ENCODE measurements at regions not wholly inside any gene's neighbourhood (a gene's known extent, or its start where the extent isn't known, plus 50 kb on each side); places are given as distances from the start of the nearest gene placed in this dataset.

GRCh38 chr10:14394179-14394578 lies 63.5 kb upstream of the FRMD4A start:
- no peak overlapping the region for H3K4me3 Mint-ChIP-seq
- H3K4me1 Mint-ChIP-seq = no peaks in the 10 kb centered on the region
- ATAC-seq (ENCODE audit: low read depth) (no peak), DNase-seq (ENCODE audit: low spot score in 2 of 2) (no peak)
- H3K9me3 Mint-ChIP-seq = peaks cover 1% of the 10 kb centered on the region
- no peaks in the 10 kb centered on the region for H3K36me3 Mint-ChIP-seq
- H3K27ac Mint-ChIP-seq = no peak overlapping the region
- H3K27me3 Mint-ChIP-seq = peaks cover 5% of the 10 kb centered on the region

DNA sequence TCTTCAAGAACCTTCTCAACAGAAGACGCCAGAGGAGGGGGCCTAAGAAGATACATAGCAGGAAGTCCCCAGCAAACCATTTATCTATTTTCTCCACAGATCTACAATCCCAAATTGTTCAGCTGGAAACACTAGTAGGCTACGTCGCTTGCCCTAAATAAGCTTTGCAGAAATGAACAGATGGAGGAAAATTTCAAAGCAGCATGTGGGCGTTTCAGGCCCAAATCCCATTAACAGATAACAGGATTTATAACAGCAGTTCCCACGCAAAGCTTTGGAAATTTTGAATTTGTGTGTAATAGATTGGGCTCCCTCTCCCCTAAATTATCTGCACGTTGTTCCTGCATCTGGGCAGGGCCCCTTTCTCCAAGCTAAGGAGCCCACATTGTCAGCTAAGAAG lies 60.6 kb upstream of the FRMD4A start:
- no peak for ATAC-seq (ENCODE audit: low read depth)
- H3K36me3 Mint-ChIP-seq = no peaks in the 10 kb centered on the region

DNA sequence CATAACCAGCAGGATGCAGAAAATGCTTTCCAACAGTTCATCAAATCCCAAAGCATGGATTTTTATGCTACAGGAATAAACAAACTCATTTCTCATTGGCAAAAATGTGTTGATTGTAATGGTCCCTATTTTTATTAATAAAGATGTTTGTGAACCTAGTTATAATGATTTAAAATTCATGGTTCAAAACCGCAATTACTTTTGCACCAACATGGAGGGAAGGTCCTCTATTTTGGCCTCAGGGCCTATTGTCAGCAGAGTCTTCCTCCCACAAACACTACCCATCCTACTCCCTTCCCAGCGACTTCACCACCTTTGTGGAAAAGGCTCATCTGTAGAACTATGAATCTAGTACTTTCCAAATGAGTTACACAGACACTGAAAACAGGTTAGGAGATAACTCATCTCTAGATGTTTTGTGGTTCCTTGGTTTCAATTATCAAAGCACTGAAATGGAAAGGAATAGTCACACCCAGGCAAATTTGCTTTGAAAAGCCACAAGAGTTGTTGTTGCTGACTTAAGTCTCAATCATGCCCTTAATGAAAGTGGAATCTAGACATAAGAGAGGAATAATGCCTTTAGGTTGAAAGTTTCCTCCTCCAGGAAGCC lies 59.4 kb upstream of the FRMD4A start:
- peaks cover 1% of the 10 kb centered on the region for H3K9me3 Mint-ChIP-seq
- H3K4me1 Mint-ChIP-seq = peaks cover 1% of the 10 kb centered on the region
- DNase-seq (ENCODE audit: low spot score in 2 of 2) = no peak
- H3K36me3 Mint-ChIP-seq = no peaks in the 10 kb centered on the region
- ATAC-seq (ENCODE audit: low read depth) = no peak
- H3K27ac Mint-ChIP-seq = no peak overlapping the region
- peaks cover 5% of the 10 kb centered on the region for H3K27me3 Mint-ChIP-seq
- H3K4me3 Mint-ChIP-seq = no peak overlapping the region

More for the DNA sequence above, 60.6 kb upstream of the FRMD4A start:
- Mint-ChIP-seq H3K4me1 (no peaks in the 10 kb centered on the region), H3K27ac (no peak overlapping the region), H3K27me3 (peaks cover 5% of the 10 kb centered on the region), H3K9me3 (peaks cover 1% of the 10 kb centered on the region), H3K4me3 (no peak overlapping the region)
- no peak for DNase-seq (ENCODE audit: low spot score in 2 of 2)

GRCh38 chr10:14385596-14386593 lies 55.2 kb upstream of the FRMD4A start:
- no peak overlapping the region for H3K27ac Mint-ChIP-seq
- no peak for DNase-seq (ENCODE audit: low spot score in 2 of 2)
- H3K9me3 Mint-ChIP-seq = no peaks in the 10 kb centered on the region
- H3K36me3 Mint-ChIP-seq = no peaks in the 10 kb centered on the region
- H3K4me3 Mint-ChIP-seq = no peak overlapping the region
- peaks cover 18% of the 10 kb centered on the region for H3K4me1 Mint-ChIP-seq
- no peak for ATAC-seq (ENCODE audit: low read depth)
- peaks cover 15% of the 10 kb centered on the region for H3K27me3 Mint-ChIP-seq

GRCh38 chr10:14384915-14385314 lies 54.2 kb upstream of the FRMD4A start:
- H3K27me3 Mint-ChIP-seq = peaks cover 15% of the 10 kb centered on the region
- H3K36me3 Mint-ChIP-seq = no peaks in the 10 kb centered on the region
- no peak overlapping the region for H3K4me3 Mint-ChIP-seq
- H3K9me3 Mint-ChIP-seq = no peaks in the 10 kb centered on the region
- no peak for ATAC-seq (ENCODE audit: low read depth)
- H3K4me1 Mint-ChIP-seq = peaks cover 18% of the 10 kb centered on the region
- no peak overlapping the region for H3K27ac Mint-ChIP-seq
- no peak for DNase-seq (ENCODE audit: low spot score in 2 of 2)

DNA sequence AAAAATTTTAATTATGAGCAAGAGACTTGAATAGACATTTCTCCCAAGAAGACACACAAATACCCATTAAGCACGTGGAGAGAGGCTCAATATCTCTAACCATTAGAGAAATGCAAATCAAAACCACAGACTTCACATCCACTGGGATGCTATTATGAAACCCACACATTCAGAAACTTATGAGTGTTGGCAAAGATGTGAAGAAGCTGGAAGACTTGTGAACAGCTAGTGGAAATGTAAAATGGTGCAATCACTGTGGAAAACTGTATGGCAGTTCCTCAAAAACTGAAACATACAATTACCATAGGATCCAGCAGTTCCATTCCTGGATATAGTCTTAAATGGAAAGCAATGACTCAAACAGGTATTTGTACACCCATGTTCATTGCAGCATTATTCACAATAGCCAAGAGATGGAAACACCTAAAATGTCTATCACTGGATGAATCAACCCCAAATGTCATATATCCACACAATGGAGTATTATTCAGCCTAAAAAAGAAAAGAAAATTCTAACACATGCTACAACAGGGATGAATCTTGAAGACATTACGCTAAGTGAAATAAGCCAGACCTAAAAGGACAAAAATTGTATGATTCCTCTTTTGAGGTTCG lies 53.5 kb upstream of the FRMD4A start:
- H3K27me3 Mint-ChIP-seq = peaks cover 16% of the 10 kb centered on the region
- no peak overlapping the region for H3K4me3 Mint-ChIP-seq
- no peak overlapping the region for H3K27ac Mint-ChIP-seq
- H3K9me3 Mint-ChIP-seq = no peaks in the 10 kb centered on the region
- peaks cover 18% of the 10 kb centered on the region for H3K4me1 Mint-ChIP-seq
- no peaks in the 10 kb centered on the region for H3K36me3 Mint-ChIP-seq
- DNase-seq (ENCODE audit: low spot score in 2 of 2) (no peak), ATAC-seq (ENCODE audit: low read depth) (no peak)

GRCh38 chr10:14383266-14383665 lies 52.5 kb upstream of the FRMD4A start:
- Mint-ChIP-seq H3K4me1 (peaks cover 18% of the 10 kb centered on the region), H3K27ac (no peak overlapping the region), H3K27me3 (peaks cover 16% of the 10 kb centered on the region), H3K36me3 (no peaks in the 10 kb centered on the region), H3K9me3 (no peaks in the 10 kb centered on the region), H3K4me3 (no peak overlapping the region)
- DNase-seq (ENCODE audit: low spot score in 2 of 2) (no peak), ATAC-seq (ENCODE audit: low read depth) (no peak)

GRCh38 chr10:14382531-14382930 lies 51.8 kb upstream of the FRMD4A start:
- Mint-ChIP-seq H3K27me3 (peaks cover 16% of the 10 kb centered on the region), H3K9me3 (no peaks in the 10 kb centered on the region), H3K27ac (no peak overlapping the region), H3K4me3 (no peak overlapping the region), H3K36me3 (no peaks in the 10 kb centered on the region), H3K4me1 (peaks cover 18% of the 10 kb centered on the region)
- DNase-seq (ENCODE audit: low spot score in 2 of 2) (no peak), ATAC-seq (ENCODE audit: low read depth) (no peak)

DNA sequence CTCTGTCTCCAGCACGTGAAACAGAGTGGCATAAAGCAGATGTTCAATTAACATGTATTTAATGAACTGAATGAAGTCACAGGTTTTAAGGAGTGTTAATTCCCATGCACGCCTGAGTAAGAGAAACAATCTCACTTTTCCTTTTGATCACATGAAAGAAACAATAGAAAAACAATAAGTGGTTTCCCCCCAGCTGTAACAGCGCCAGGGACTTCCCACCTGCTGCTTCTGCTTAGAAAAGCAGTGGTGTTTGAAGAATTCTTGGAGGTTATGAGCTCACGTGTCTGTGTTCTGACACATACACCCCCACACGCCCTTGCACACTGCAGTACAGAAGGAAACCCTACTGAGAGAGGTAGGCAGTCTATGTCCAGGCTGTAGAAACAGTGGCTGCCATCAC lies 51.3 kb upstream of the FRMD4A start:
- Mint-ChIP-seq H3K27me3 (peaks cover 18% of the 10 kb centered on the region), H3K36me3 (no peaks in the 10 kb centered on the region), H3K27ac (no peak overlapping the region), H3K4me1 (peaks cover 18% of the 10 kb centered on the region), H3K4me3 (no peak overlapping the region), H3K9me3 (no peaks in the 10 kb centered on the region)
- ATAC-seq (ENCODE audit: low read depth) (peak; percentile 79), DNase-seq (ENCODE audit: low spot score in 2 of 2) (no peak)

DNA sequence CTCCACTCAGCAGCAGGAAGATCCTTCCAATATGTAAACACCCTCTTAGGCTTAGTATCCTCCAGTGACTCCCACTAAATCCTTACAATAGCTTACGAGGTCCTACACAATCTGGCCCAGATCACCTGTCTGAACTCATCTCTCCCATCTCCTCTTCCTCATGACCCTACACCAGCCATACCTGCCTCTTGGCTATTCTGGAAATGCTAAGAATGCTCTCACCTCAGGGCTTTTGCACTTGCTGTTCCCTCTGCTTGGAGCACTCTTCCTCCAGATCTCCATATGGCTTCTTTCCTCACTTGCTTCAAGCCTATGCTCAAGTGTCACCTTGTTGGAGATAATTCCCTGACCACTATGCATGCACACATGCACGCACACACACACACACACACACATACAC lies 50.8 kb upstream of the FRMD4A start:
- peaks cover 18% of the 10 kb centered on the region for H3K4me1 Mint-ChIP-seq
- H3K9me3 Mint-ChIP-seq = no peaks in the 10 kb centered on the region
- H3K27me3 Mint-ChIP-seq = peaks cover 17% of the 10 kb centered on the region
- H3K36me3 Mint-ChIP-seq = no peaks in the 10 kb centered on the region
- no peak for ATAC-seq (ENCODE audit: low read depth)
- H3K27ac Mint-ChIP-seq = no peak overlapping the region
- no peak overlapping the region for H3K4me3 Mint-ChIP-seq
- no peak for DNase-seq (ENCODE audit: low spot score in 2 of 2)

- no peaks in the 10 kb centered on the region for H3K36me3 Mint-ChIP-seq
- no peak for ATAC-seq (ENCODE audit: low read depth)
- H3K27ac Mint-ChIP-seq = no peak overlapping the region
- peaks cover 18% of the 10 kb centered on the region for H3K4me1 Mint-ChIP-seq
- H3K9me3 Mint-ChIP-seq = no peaks in the 10 kb centered on the region
- no peak overlapping the region for H3K4me3 Mint-ChIP-seq
- no peak for DNase-seq (ENCODE audit: low spot score in 2 of 2)
- H3K27me3 Mint-ChIP-seq = peaks cover 21% of the 10 kb centered on the region
Measured at GRCh38 chr10:14380746-14381145, 50.0 kb upstream of the FRMD4A start.
